H1 (cell line): ENCODE measurements at regions not wholly inside any gene's neighbourhood (a gene's known extent, or its start where the extent isn't known, plus 50 kb on each side); places are given as distances from the start of the nearest gene placed in this dataset.

Experiments
- CTCF ChIA-PET: fragments of 300-600 bp; sonication (Branson Sonifier 250); formaldehyde crosslinking; loops from one replicate; lab custom pipeline; 2021; ENCODE audit not compliant: partially characterized antibody; lab: Charles Lee
- POLR2A ChIA-PET: fragments of 300-600 bp; sonication (Branson Sonifier 250); formaldehyde crosslinking; loops from one replicate; lab custom pipeline; 2021; ENCODE audit warnings: inconsistent platforms; ENCODE audit not compliant: partially characterized antibody; lab: Charles Lee
- DNase-seq, 2 experiments: peaks; one replicate each; pipeline versions ENCODE4 v3.0.0 to v3.0.0-alpha.2; 2010 to 2022; ENCODE audit warnings: low spot score in 2 of 2, low read depth in 1 of 2, mixed read lengths in 1 of 2
- FAIRE-seq: peaks from 2 replicates; lab custom pipeline; 2011; peaks lifted over from hg19 to GRCh38; lab: Jason Lieb, UNC
- H2AFZ ChIP-seq: 2 replicates; pipeline ENCODE4 v1.8.1; 2012; ENCODE audit warnings: low read length, inconsistent platforms
- H2AK5ac ChIP-seq: 2 replicates; pipeline ENCODE4 v1.6.1; 2013; ENCODE audit warnings: low read depth, low read length
- H2BK120ac ChIP-seq: replicated peaks from 2 replicates; pipeline ENCODE3; 2013; ENCODE audit warnings: low read depth, low read length, inconsistent platforms
- H2BK12ac ChIP-seq: 2 replicates; pipeline ENCODE4 v1.6.1; 2013; ENCODE audit warnings: low read depth, low read length
- H2BK15ac ChIP-seq: 2 replicates; pipeline ENCODE4 v1.6.1; 2013; ENCODE audit warnings: low read length
- H2BK20ac ChIP-seq: 2 replicates; pipeline ENCODE4 v1.6.1; 2013; ENCODE audit warnings: low read length
- H2BK5ac ChIP-seq: 2 replicates; pipeline ENCODE4 v1.6.1; 2013; ENCODE audit warnings: low read depth, low read length
- H3K14ac ChIP-seq: 2 replicates; pipeline ENCODE4 v1.6.1; 2013; ENCODE audit warnings: inconsistent platforms; ENCODE audit not compliant: insufficient read length
- H3K18ac ChIP-seq: 2 replicates; pipeline ENCODE4 v1.6.1; 2013; ENCODE audit warnings: low read length; ENCODE audit errors: extremely low read depth
- H3K23ac ChIP-seq: 2 replicates; pipeline ENCODE4 v1.6.1; 2013; ENCODE audit warnings: inconsistent platforms; ENCODE audit not compliant: insufficient read length
- H3K23me2 ChIP-seq: 2 replicates; pipeline ENCODE4 v1.6.1; 2013; ENCODE audit warnings: low read depth, low read length
- H3K27ac ChIP-seq: 2 replicates; pipeline ENCODE4 v1.6.1; 2011; ENCODE audit warnings: low read depth, low read length, inconsistent platforms
- H3K27me3 ChIP-seq, 4 experiments: replicated peaks in 1 of 4; 1 replicate in 1 of 4; 2 replicates in 3 of 4; pipeline versions ENCODE4 v1.6.1 to v1.8.1; 2011 to 2013; ENCODE audit warnings: low read length in 3 of 4, mild to moderate bottlenecking in 3 of 4, inconsistent platforms in 2 of 4, mixed read lengths in 2 of 4, moderate library complexity in 1 of 4; ENCODE audit not compliant: control insufficient read depth in 3 of 4, insufficient read depth in 3 of 4; ENCODE audit errors: extremely low read depth in 1 of 4
- H3K36me3 ChIP-seq, 4 experiments: 2 replicates each; pipeline versions ENCODE4 v1.6.1 to v1.8.1; 2011 to 2013; ENCODE audit warnings: mild to moderate bottlenecking in 4 of 4, low read length in 3 of 4, moderate library complexity in 2 of 4, control low read depth in 1 of 4, inconsistent platforms in 1 of 4; ENCODE audit not compliant: insufficient read depth in 4 of 4, control insufficient read depth in 2 of 4
- H3K4ac ChIP-seq: replicated peaks from 2 replicates; pipeline ENCODE3; 2013; ENCODE audit warnings: low read length, low read depth, mixed read lengths, inconsistent platforms; ENCODE audit not compliant: insufficient read length
- H3K4me1 ChIP-seq, 4 experiments: replicated peaks in 1 of 4; 1 replicate in 1 of 4; 2 replicates in 3 of 4; pipeline versions ENCODE4 v1.6.1 to v1.8.1; 2011 to 2013; ENCODE audit warnings: low read length in 3 of 4, inconsistent platforms in 2 of 4, mixed read lengths in 1 of 4; ENCODE audit not compliant: insufficient read depth in 4 of 4, control insufficient read depth in 3 of 4
- H3K4me2 ChIP-seq, 2 experiments: 2 replicates each; pipeline versions ENCODE4 v1.6.1 to v1.8.1; 2011 to 2013; ENCODE audit warnings: low read depth in 2 of 2, low read length in 2 of 2, control low read depth in 1 of 2, inconsistent platforms in 1 of 2, mild to moderate bottlenecking in 1 of 2; ENCODE audit not compliant: insufficient read depth in 1 of 2
- H3K4me3 ChIP-seq, 4 experiments: fragments of 200-600, 300-600 bp in 1 of 4; sonication (generic), shearing (Covaris generic), sonication (Bioruptor Twin) in 1 of 4; 2 replicates each; pipeline versions ENCODE4 v1.5.1 to v1.8.1; 2011 to 2016; ENCODE audit warnings: low read length in 4 of 4, low read depth in 3 of 4, control low read depth in 2 of 4, inconsistent platforms in 2 of 4, mild to moderate bottlenecking in 2 of 4, mixed read lengths in 1 of 4, moderate library complexity in 1 of 4; ENCODE audit not compliant: insufficient read depth in 2 of 4; ENCODE audit errors: extremely low read depth in 1 of 4
- H3K56ac ChIP-seq: replicated peaks from 2 replicates; pipeline ENCODE3; 2013; ENCODE audit warnings: low read depth, mild to moderate bottlenecking, mixed read lengths, low read length, inconsistent platforms; ENCODE audit not compliant: insufficient read length
- H3K79me1 ChIP-seq: 2 replicates; pipeline ENCODE4 v1.6.1; 2013; ENCODE audit warnings: low read depth, low read length, control low read depth
- H3K79me2 ChIP-seq, 2 experiments: 2 replicates each; pipeline versions ENCODE4 v1.6.1 to v1.8.1; 2012 to 2013; ENCODE audit warnings: low read length in 2 of 2, mild to moderate bottlenecking in 2 of 2, inconsistent platforms in 1 of 2; ENCODE audit not compliant: insufficient read depth in 2 of 2, control insufficient read depth in 1 of 2
- H3K9ac ChIP-seq, 4 experiments: replicated peaks in 1 of 4; 1 replicate in 1 of 4; 2 replicates in 3 of 4; pipeline versions ENCODE4 v1.6.1 to v1.8.1; 2011 to 2013; ENCODE audit warnings: low read depth in 3 of 4, low read length in 3 of 4, control low read depth in 2 of 4, mild to moderate bottlenecking in 2 of 4, moderate library complexity in 2 of 4, inconsistent platforms in 1 of 4; ENCODE audit errors: extremely low read depth in 1 of 4
- H3K9me3 ChIP-seq, 2 experiments: 2 replicates each; pipeline versions ENCODE4 v1.6.1 to v1.8.1; 2012 to 2013; ENCODE audit warnings: mild to moderate bottlenecking in 2 of 2, moderate library complexity in 2 of 2, control low read depth in 1 of 2, inconsistent platforms in 1 of 2, low read depth in 1 of 2, low read length in 1 of 2, mixed read lengths in 1 of 2; ENCODE audit not compliant: insufficient read depth in 2 of 2
- H4K20me1 ChIP-seq, 2 experiments: replicated peaks in 1 of 2; 2 replicates each; pipeline versions ENCODE3 to v1.8.1; 2011 to 2013; ENCODE audit warnings: inconsistent platforms in 2 of 2, low read length in 2 of 2, mild to moderate bottlenecking in 1 of 2; ENCODE audit not compliant: insufficient read depth in 2 of 2, control insufficient read depth in 1 of 2
- H4K5ac ChIP-seq: 2 replicates; pipeline ENCODE4 v1.6.1; 2013; ENCODE audit warnings: low read length, low read depth, mixed read lengths, inconsistent platforms; ENCODE audit not compliant: insufficient read length
- H4K8ac ChIP-seq: 2 replicates; pipeline ENCODE4 v1.8.0; 2013; ENCODE audit warnings: mild to moderate bottlenecking, moderate library complexity, low read length, inconsistent platforms; ENCODE audit not compliant: insufficient read depth; ENCODE audit errors: extremely low read depth
- H4K91ac ChIP-seq: replicated peaks from 2 replicates; pipeline ENCODE3; 2013; ENCODE audit warnings: low read length, mixed read lengths, inconsistent platforms; ENCODE audit not compliant: insufficient read length
- RBBP5 ChIP-seq: IDR thresholded peaks from 2 replicates; pipeline ENCODE4 v1.7.1; 2012; ENCODE audit warnings: low read depth, mild to moderate bottlenecking, inconsistent platforms, low read length, moderate library complexity, borderline replicate concordance
- TAF1 ChIP-seq: IDR thresholded peaks from 2 replicates; pipeline ENCODE4 v1.6.1; 2011; ENCODE audit warnings: mild to moderate bottlenecking, low read depth, low read length
- WGBS, 2 experiments: shearing (Covaris generic) in 1 of 2; methylation state at CpG; one replicate each; pipeline versions ENCODE4 v1.1.6 to v1.1.7; 2013 to 2015; ENCODE audit warnings: low lambda C conversion rate in 2 of 2, mixed read lengths in 2 of 2, inconsistent platforms in 1 of 2, low coverage in 1 of 2, missing lambda C conversion rate in 1 of 2; ENCODE audit not compliant: insufficient replicate concordance in 2 of 2, insufficient coverage in 1 of 2, insufficient read length in 1 of 2; ENCODE audit errors: extremely low coverage in 1 of 2, missing lambda C conversion rate in 1 of 2; 5-methylcytosine and 5-hydroxymethylcytosine counted together

- Histone ChIP-seq H3K4me3 (no peak overlapping the region), H4K20me1 (no peaks in the 10 kb centered on the region)
Measured at GRCh38 chrX:8067754-8068462, 103.2 kb downstream of the VCX2 start.

More at GRCh38 chrX:8067754-8068462, 103.2 kb downstream of the VCX2 start:
- no peak for DNase-seq
- Histone ChIP-seq H4K8ac (no peak overlapping the region), H3K36me3 (no peaks in the 10 kb centered on the region)
- TF ChIP-seq RBBP5 (no peak), TAF1 (no peak)
- TF ChIP-seq, all 59 proteins: peak for 0
- Histone ChIP-seq H3K9me3 (no peaks in the 10 kb centered on the region), H3K4ac (no peak overlapping the region), H3K14ac (no peak overlapping the region), H2BK120ac (no peak overlapping the region), H3K79me2 (no peaks in the 10 kb centered on the region), H4K5ac (no peak overlapping the region), H2BK20ac (no peak overlapping the region), H3K27ac (no peak overlapping the region), H4K91ac (no peak overlapping the region), H3K79me1 (no peaks in the 10 kb centered on the region), H3K9ac (no peak overlapping the region), H2BK12ac (no peak overlapping the region), H3K4me1 (peaks cover 0 to 3% (median 0%) of the 10 kb centered on the region in 4 experiments; a peak in 1 of 7 replicates), H2AFZ (no peak overlapping the region), H2BK15ac (no peak overlapping the region), H2AK5ac (no peak overlapping the region), H3K23ac (no peak overlapping the region), H3K4me2 (no peak overlapping the region), H2BK5ac (no peak overlapping the region), H3K23me2 (no peaks in the 10 kb centered on the region), H3K27me3 (no peaks in the 10 kb centered on the region), H3K18ac (no peak overlapping the region), H3K56ac (no peak overlapping the region)
- POLR2A ChIA-PET = no interaction called here
- 93% methylated on average over 8 of the region's 8 CpGs; no CpG with 5 or more reads in 1 of the 2 experiments for WGBS, 2 experiments
- CTCF ChIA-PET = interaction anchor here (1.0 to 1.7 kb wide), 2 partner anchors 13 to 25 kb away, joined by 3 to 6 read pairs; no protein-coding TSS in a partner anchor
- FAIRE-seq = no peak
